T1000 (cell line): ENCODE measurements at regions not wholly inside any gene's neighbourhood (a gene's known extent, or its start where the extent isn't known, plus 50 kb on each side); places are given as distances from the start of the nearest gene placed in this dataset.

ENCODE experiments used
- DNase-seq: peaks from one replicate; lab custom pipeline; 2025; ENCODE audit warnings: mixed read lengths; lab: John Stamatoyannopoulos, UW

DNA sequence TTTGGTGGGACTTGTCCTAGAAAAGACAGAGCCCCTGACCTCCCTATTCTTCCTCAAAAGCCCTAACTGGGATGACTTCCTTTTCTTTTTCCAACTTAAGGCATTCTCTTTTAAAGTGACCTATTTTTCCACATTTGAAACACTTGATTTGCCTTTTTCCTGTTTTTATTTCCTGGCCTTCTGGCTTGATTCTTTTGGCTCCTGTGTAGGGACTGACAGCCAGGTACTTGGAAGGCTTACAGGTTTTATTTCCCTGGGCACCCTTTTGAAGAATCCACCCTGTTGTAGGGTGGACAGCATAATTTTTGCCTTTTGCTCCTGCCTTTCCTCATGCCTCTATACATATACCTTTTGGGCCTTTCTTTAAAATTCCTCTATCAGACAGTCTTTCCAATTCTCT, 271.0 kb upstream of the AMELY start:
- no peak for DNase-seq

DNA sequence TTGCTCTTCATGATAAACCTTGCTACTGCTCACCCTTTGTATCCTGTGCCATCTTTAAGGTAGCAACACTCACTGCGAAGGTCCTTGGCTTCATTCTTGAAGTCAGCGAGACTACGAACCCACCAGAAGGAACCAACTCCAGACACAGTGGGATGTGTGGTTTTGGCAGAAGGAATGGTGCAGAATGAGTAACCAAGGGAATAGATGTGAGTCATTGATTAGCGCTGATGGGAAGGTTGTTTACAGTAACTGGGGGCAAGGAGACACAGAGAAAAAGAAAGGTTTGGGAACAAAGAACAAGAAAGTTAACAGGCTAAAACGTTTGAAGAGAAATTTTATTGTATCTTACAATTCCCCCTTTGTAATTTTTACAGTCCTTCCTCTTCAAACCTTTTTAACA, 266.1 kb upstream of the AMELY start:
- DNase-seq = peak; percentile 1

- DNase-seq = no peak
Observed at GRCh38 chrY:7169475-7169874, 257.9 kb upstream of the AMELY start.

DNA sequence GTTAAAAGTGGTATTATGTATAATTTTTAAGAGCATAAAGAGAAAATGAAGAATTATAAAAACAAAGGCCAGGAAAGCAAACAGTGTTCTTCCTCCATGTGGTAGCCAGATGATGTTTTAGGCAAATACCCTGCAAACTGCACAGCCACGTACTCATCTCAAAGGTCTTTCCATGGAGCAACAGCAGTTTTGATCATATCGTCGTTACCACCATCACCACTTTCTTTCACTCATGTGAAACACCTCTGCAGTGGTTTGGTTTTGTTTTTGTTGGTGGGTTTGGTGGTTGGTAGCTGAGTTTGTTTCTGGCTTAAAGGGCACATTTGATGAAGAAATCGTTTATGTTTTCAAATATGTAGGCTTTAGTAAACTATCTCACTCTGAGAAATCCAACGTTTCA, 229.9 kb upstream of the AMELY start:
- DNase-seq = no peak
